ENCODE measurements at regions not wholly inside any gene's neighbourhood (a gene's known extent, or its start where the extent isn't known, plus 50 kb on each side); places are given as distances from the start of the nearest gene placed in this dataset.

DNA sequence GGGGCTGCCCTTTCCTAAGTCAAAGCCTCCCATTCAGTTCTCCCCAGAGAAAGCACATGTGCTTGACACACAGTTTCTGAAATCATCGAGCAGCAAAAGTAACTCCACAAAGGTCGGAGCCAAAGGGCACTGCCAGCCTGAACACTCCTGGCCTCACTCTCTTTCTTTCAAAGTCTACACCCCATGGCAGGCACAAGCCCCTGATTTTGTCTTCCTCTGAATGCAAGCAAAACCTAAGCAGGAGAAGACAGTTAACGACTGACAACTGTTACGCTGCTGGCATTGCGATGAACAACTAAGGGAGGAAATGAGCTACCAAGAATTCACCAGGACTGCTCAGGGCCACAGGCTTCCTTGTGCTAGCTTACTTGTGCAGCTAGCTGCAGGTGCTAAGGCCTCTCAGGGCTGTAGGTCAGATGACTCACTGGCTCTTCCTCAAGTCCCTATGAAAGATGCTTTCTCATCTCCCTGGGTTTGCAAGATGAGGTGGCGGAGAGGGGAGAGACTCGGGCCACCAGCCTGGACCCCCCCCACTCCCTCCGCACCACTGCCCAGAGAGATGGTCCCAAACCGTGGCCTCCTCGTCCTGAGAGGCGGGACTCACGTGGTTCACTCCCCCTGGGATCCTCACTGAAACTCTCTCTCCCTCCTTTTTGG lies 208.2 kb downstream of the DLL1 start:
- no peak for DNase-seq (ENCODE audit: low read depth)

GRCh38 chr6:170082067-170082466 lies 208.8 kb downstream of the DLL1 start:
- no peak for DNase-seq (ENCODE audit: low read depth)

DNA sequence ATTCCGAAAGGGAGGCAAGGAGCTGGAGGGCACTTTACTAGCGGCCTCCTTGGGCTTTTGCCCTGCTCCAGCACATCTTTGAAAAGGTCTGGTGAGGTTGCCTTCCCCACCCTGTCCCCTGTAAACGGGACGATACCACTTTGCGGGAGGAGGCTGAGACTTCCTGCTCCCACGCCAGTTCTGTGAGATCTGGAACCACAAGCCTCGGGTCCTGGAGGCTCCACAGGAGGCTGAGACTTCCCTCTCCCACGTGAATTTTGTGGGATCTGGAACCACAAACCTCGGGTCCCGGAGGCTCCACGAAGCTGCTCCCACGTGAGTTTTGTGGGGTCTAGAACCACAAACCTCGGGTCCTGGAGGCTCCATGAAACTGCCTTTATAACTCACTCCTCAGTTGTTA lies 209.3 kb downstream of the DLL1 start:
- DNase-seq (ENCODE audit: low read depth): no peak

DNA sequence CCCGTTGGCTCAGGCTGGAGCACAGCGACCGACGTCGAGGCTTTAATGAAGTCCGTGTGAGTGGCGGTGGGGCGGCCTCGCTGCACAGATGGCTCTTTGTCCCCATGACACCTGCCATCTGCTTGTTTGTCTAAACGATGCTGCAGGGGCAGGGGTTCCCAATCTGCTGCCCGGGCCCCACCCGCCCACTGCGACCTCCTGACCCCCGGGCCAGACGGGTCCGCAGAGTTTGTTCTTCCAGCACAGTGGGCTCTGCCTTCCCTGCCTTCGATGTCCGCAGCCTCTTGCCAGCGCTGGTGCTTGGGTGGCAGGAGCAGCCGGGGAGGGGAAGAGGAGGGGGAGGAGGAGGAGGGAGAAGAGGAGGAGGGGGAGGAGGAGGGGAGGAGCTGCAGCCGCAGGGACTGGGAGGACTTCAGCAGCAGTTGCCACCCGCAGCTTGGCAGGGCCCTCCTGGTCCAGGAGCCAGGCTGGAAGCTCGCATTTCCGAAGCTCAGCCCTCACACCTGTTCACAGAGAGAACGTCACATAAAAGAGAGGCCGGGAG lies 210.0 kb downstream of the DLL1 start:
- DNase-seq (ENCODE audit: low read depth): no peak

DNA sequence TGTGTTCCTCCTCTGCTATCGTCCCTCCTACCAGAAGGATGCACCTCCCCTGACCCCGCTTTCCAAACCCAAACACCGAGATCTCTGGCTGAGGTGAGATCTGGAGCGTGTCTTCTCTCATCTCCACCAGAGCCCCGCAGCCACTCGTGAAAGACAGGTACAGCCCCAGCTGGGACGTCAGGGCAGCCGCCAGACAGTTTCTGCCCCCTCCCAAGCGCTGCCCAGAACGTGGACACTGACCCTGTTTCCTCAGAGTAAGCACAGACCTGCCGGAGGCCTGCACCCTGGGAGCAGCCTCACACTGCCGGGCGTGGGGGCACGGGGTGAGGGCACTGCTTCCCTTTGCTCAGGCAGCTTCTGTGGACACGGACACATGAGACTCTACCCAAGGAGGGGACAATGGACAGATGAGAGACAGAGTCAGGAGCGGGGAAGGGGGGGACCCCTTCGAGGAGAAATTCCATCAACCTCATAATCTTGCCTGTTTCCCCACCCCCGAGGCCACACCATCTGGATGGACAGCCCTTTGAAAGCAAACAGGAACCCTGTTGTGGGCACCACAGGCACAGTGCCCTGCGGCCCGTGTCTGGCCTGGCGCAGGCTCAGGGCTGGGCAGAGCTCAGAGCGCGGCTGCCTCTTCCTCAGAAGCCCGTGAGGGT lies 210.6 kb downstream of the DLL1 start:
- no peak for DNase-seq (ENCODE audit: low read depth)

- no peak for DNase-seq (ENCODE audit: low read depth)
Measured at GRCh38 chr6:170076466-170077165, 214.3 kb downstream of the DLL1 start.

DNA sequence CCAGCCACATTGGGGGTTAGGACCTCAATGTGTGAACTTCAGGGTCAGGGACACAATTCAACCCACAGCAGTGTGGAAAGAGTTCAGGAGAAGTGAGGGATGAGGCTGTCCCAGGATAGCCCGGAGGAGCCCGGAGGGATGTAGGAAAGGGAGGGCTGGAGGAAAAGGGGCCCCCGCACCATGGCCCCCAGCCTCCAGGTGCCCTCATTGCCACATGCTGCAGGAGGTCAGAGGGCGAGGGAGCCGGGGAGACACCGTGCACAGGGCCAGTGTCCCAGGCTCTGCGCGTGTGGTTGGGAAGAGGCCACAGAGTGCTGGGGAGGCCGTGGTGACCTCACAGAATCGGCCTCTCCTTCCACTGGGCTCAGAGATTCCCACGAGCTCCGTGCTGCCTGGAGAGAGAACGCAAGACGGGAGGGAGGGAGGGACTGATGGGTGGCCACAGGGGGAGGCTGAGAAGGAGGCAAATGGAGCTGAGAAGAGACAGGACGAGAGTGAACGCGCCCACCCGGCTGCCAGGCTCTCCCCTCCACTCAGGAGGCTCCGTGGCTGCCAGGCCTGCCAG lies 215.1 kb downstream of the DLL1 start:
- no peak for DNase-seq (ENCODE audit: low read depth)

- no peak for DNase-seq (ENCODE audit: low read depth)
Measured at GRCh38 chr6:170074907-170075306, 216.0 kb downstream of the DLL1 start.

DNA sequence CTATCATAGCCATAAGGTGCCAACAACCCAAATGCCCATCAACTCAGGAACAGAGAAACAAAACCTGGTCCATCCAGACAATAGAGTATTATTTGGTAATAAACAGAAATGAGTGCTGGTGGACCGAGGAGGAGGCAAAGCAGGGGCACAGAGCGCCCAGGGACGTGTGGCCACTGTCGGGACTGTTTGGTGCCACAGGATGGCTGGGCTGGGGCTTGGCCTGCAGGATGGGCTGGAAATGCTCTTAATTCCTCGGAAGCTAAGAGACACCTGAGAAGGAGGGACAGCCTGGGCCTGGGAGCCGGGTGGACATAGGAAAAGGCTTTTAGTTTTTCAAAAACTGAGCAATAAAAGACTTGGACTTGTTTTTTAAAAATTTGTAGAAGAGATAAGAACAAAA lies 216.4 kb downstream of the DLL1 start:
- DNase-seq (ENCODE audit: low read depth): no peak

DNA sequence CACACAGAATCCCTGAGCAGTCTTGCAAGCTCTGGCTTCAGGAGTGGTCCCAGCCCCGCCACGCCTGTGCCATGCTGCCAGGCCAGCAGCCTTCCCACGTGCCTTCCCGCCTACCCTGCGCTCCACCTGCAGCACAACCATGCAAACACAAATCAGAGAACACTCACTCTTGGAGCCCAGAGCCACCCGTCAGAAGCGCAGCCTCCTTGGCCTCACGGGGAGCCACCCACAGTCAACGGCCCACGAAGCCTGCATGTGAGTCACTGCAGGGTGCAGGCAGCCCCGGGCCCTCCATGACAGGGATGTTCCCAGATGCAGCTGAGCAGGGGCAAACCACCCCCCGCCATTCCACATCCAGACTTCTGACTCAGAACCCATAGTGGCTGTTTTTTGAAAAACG lies 217.0 kb downstream of the DLL1 start:
- no peak for DNase-seq (ENCODE audit: low read depth)

- no peak for DNase-seq (ENCODE audit: low read depth)
Measured at GRCh38 chr6:170072246-170072645, 218.6 kb downstream of the DLL1 start.

GRCh38 chr6:170069611-170070010 lies 221.3 kb downstream of the DLL1 start:
- DNase-seq (ENCODE audit: low read depth): no peak

DNA sequence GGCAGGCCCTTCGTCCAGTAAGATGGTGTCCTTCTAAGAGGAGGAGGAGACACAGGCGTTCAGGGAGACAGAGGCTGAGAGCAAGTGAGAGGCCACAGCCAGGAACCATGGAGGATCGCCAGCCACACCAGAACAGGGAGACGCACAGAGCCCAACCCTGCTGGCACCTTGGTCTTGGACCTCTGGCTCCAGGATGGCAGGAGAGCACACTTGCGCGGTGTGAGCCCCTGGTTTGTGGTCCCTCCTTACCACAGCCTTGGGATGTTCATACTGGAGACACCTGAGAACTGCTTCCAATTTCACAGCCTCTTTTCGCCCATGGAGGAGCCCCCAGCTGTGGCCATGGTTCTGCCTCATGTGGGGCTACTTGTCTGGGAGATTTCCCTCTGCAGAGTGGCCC lies 222.4 kb downstream of the DLL1 start:
- no peak for DNase-seq (ENCODE audit: low read depth)

GRCh38 chr6:170067923-170068360 lies 222.9 kb downstream of the DLL1 start:
- no peak for DNase-seq (ENCODE audit: low read depth)

GRCh38 chr6:170067181-170067641 lies 223.7 kb downstream of the DLL1 start:
- no peak for DNase-seq (ENCODE audit: low read depth)

DNA sequence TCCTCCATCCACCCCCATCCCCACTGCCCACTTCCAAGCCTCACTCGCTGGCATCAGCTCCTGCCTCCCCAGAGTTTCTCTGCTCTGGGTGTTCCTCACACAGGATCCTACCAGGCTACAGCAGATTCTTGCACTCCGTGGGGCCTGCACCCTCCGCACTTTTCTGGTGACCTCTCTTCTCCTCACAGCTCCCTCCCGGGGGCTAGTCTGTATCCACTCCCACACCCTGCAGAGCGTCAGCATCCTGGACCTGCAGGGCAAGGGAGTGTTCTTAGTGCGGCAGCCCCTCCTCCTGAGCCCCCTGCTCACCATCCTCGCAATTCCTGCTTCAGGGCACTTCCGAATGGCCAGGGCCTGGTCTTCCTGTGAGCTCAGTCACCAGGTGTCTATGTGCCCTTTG lies 224.2 kb downstream of the DLL1 start:
- DNase-seq (ENCODE audit: low read depth): no peak

GRCh38 chr6:170063851-170064602 lies 226.9 kb downstream of the DLL1 start:
- no peak for DNase-seq (ENCODE audit: low read depth)

GRCh38 chr6:170063431-170063830 lies 227.4 kb downstream of the DLL1 start:
- no peak for DNase-seq (ENCODE audit: low read depth)

GRCh38 chr6:170062915-170063241 lies 228.0 kb downstream of the DLL1 start:
- DNase-seq (ENCODE audit: low read depth): no peak

- no peak for DNase-seq (ENCODE audit: low read depth)
Measured at GRCh38 chr6:170062209-170062914, 228.5 kb downstream of the DLL1 start.

DNA sequence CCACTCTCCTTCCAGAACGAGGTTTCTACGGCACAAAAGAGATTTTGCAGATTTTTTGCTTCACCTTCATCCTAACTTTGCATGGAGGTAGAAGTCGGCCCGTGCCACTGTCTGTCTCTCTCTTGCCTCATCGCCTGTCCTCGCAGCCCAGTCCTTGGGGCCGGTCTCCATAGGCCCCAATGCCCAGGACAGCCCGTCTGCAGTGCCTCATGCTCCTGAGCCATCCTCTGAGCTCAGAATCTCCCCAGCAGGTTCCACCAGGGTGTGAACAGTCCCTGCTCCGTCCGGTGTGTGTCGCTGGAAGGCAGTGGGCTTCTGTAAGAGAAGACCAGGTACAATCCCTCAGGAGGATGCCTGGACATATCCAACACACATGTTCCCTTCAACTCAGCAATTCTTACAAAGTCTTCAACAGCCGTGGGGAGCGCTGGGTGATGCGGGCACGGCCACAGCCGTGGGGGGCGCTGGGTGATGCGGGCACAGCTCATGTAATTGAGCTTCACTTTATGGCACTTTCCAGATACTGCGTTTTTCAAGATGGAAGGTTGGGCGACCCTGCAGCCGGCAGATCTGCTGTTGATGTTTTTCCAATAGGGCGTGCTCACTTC lies 231.9 kb downstream of the DLL1 start:
- no peak for DNase-seq (ENCODE audit: low read depth)
